Inferior parietal cortex (tissue), 1 donor: ENCODE measurements at regions not wholly inside any gene's neighbourhood (a gene's known extent, or its start where the extent isn't known, plus 50 kb on each side); places are given as distances from the start of the nearest gene placed in this dataset.

Experiments used
- DNase-seq: peaks from one replicate; pipeline ENCODE4 v3.0.0-alpha.2; 2016; ENCODE audit errors: extremely low spot score

DNA sequence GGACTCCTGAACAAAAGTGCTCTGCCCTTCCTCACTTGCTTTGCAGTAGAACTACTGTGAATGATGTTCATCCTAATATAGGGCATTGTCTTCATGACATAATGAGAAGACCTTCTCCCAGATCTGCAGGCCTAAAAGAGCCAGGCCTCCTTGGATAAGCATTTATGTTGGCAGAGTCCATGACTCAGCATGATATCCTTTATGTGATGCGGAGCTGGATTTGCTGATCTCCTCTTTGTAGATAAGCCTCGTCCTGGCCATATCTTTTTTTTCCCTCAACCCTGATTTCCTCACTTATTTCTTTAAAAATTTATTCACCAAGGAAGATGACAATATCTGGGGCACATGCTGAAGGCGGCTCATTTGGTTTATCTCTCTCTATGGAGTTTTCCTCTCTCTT lies 62.4 kb upstream of the TAS2R1 start:
- DNase-seq = no peak

DNA sequence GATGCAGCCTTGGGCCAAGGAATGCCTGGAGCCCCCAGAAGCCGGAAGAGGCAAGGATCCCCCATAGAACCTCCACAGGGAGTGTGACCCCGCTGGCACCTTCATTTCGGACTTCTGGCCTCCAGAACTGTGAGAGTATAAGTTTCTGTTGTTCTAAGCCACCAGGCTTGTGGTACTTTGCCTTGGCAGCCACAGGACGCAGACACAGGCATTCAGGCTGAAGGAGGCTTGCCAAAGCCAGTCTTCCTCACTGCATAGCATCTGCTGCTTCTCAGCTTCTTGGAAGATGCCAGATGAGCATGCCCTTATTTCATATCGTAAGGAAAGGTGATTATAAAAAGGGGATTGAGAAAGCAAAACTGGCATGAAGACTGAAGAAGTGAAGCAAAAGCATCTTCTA lies 61.1 kb upstream of the TAS2R1 start:
- DNase-seq = no peak

DNA sequence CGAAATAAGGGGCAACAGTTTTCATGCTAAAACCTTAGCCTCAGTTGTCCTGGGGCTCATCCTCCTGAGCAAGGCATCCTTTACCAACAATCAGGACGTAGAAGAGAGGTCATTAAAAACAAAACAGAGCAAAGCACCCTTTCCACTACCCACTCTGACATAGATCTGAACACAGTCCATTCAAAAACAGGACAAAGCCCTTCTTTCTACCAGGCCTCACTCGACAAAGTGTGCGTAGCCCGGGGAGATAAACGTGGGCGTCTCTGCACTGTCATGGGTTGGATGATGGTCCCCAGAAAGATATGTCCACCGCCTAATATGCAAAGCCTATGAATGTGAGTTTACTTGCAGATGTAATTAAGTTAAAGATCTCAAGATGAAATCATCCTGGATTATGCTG lies 60.6 kb upstream of the TAS2R1 start:
- DNase-seq = no peak

DNA sequence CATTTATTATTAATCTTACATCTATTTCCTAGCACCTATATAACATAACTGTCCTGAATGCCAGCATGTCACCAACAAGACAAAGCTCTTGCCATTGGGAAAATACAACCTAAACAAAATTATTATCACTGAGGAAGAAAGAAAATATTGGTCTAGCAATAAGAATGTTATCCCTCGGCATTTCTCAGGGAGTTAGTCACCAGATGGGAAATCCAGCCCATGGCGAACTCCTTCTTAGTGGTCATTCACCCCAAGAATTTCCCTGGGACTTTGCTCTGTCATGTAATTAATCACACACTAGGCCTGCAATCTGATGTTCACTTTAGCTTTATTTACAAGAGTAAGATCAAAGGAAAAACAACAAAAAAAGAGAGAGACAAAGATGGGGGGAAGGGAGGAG lies 56.1 kb upstream of the TAS2R1 start:
- DNase-seq = no peak

DNA sequence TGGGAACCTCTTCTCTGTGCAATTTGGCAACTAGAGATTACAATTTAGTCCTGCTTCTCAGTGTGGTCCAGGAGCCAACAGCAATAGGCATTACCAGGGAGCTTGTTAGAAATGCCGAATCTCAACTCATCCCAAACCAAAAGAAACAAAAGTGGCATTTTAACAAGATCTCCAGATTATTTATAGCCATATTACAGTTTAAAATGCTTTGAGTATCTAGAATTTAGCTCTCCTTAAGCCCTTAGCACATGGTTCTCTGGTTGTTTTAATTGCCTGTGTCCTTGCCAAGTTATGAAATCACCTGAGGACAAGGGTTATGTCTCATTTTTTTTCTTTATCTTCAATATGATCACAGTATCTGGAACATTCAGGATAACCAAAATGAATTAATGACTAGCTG lies 51.6 kb upstream of the TAS2R1 start:
- DNase-seq = no peak
